ENCODE measurements at regions not wholly inside any gene's neighbourhood (a gene's known extent, or its start where the extent isn't known, plus 50 kb on each side); places are given as distances from the start of the nearest gene placed in this dataset.

GRCh38 chr13:68810660-68811059, 1297.0 kb upstream of the ATXN8OS start:
- TF ChIP-seq REST (IDR thresholded peaks at IDR 0.05; ENCODE audit: insufficient replicate concordance, low read depth), result no peak
- H3K4me3 ChIP-seq (replicated peaks; ENCODE audit: insufficient read depth, low read length), result no peak overlapping the region
- DNase-seq (ENCODE audit: low read depth in 1 of 2, low spot score in 1 of 2), result no peak
- H3K27ac ChIP-seq (replicated peaks), result no peak overlapping the region
- H3K27me3 ChIP-seq (ENCODE audit: insufficient read depth, poor library complexity, severe bottlenecking), result no peaks in the 10 kb centered on the region

GRCh38 chr13:68808456-68808855, 1299.2 kb upstream of the ATXN8OS start:
- H3K4me3 ChIP-seq (replicated peaks; ENCODE audit: insufficient read depth, low read length), result no peak overlapping the region
- TF ChIP-seq POLR2AphosphoS5 (IDR thresholded peaks at IDR 0.05; ENCODE audit: low read depth) (no peak), REST (IDR thresholded peaks at IDR 0.05; ENCODE audit: insufficient replicate concordance, low read depth) (no peak), GABPA (IDR thresholded peaks at IDR 0.05; ENCODE audit: low read depth) (no peak), SPI1 (IDR thresholded peaks at IDR 0.05; ENCODE audit: borderline replicate concordance, low read depth) (no peak)
- TF ChIP-seq, protein P1, sequence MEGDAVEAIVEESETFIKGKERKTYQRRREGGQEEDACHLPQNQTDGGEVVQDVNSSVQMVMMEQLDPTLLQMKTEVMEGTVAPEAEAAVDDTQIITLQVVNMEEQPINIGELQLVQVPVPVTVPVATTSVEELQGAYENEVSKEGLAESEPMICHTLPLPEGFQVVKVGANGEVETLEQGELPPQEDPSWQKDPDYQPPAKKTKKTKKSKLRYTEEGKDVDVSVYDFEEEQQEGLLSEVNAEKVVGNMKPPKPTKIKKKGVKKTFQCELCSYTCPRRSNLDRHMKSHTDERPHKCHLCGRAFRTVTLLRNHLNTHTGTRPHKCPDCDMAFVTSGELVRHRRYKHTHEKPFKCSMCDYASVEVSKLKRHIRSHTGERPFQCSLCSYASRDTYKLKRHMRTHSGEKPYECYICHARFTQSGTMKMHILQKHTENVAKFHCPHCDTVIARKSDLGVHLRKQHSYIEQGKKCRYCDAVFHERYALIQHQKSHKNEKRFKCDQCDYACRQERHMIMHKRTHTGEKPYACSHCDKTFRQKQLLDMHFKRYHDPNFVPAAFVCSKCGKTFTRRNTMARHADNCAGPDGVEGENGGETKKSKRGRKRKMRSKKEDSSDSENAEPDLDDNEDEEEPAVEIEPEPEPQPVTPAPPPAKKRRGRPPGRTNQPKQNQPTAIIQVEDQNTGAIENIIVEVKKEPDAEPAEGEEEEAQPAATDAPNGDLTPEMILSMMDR (IDR thresholded peaks at IDR 0.05; ENCODE audit: insufficient read depth, low read length), result no peak
- no peaks in the 10 kb centered on the region for H3K27me3 ChIP-seq (ENCODE audit: insufficient read depth, poor library complexity, severe bottlenecking)
- DNase-seq (ENCODE audit: low read depth in 1 of 2, low spot score in 1 of 2), result no peak
- H3K27ac ChIP-seq (replicated peaks), result no peak overlapping the region

- TF ChIP-seq POLR2AphosphoS5 (IDR thresholded peaks at IDR 0.05; ENCODE audit: low read depth) (no peak), REST (IDR thresholded peaks at IDR 0.05; ENCODE audit: insufficient replicate concordance, low read depth) (no peak), SPI1 (IDR thresholded peaks at IDR 0.05; ENCODE audit: borderline replicate concordance, low read depth) (no peak)
- TF ChIP-seq, protein P1 (IDR thresholded peaks at IDR 0.05; ENCODE audit: insufficient read depth, low read length), result no peak
- Histone ChIP-seq H3K4me3 (replicated peaks; ENCODE audit: insufficient read depth, low read length) (no peak overlapping the region), H3K27ac (replicated peaks) (no peak overlapping the region), H3K27me3 (ENCODE audit: insufficient read depth, poor library complexity, severe bottlenecking) (no peaks in the 10 kb centered on the region)
- DNase-seq (ENCODE audit: low read depth in 1 of 2, low spot score in 1 of 2), result no peak
These were observed 1301.5 kb upstream of the ATXN8OS start for GRCh38 chr13:68806125-68806524.

DNA sequence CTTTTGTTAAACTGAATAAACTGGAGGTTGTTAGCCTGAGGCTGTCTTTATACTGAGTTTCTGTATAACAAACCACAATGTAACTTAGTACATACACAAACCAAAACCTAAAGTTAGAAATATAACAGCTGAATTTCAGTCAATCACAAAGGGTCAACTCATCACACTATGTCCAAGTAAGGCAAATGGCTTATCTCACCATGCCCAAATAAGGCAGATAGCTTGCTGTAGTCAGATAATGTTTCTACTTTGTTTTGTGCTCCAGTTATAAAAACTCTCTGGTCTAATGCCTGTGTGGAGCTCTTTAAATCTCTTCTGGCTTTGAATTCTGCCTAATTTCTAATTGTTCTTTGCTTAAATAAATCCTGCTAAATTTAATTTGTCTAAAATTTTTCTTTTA, 1323.4 kb upstream of the ATXN8OS start:
- H3K27ac ChIP-seq (replicated peaks), result no peak overlapping the region
- no peaks in the 10 kb centered on the region for H3K27me3 ChIP-seq (ENCODE audit: insufficient read depth, poor library complexity, severe bottlenecking)
- DNase-seq (ENCODE audit: low read depth in 1 of 2, low spot score in 1 of 2), result no peak
- no peak overlapping the region for H3K4me3 ChIP-seq (replicated peaks; ENCODE audit: insufficient read depth, low read length)
- no peak for TF ChIP-seq REST (IDR thresholded peaks at IDR 0.05; ENCODE audit: insufficient replicate concordance, low read depth)

Measured in HL-60 (cell line).